Progenitor cell of endocrine pancreas (in vitro differentiated cells): ENCODE measurements at regions not wholly inside any gene's neighbourhood (a gene's known extent, or its start where the extent isn't known, plus 50 kb on each side); places are given as distances from the start of the nearest gene placed in this dataset.
"Not testable (repeated sequence)": the region's sequence is repeated elsewhere in the genome, so short reads cannot be mapped to it uniquely, and the experiment has no call there.

ENCODE experiments used
- DNase-seq: peaks from one replicate; pipeline ENCODE4 v3.0.0; 2021; ENCODE audit warnings: low spot score; ENCODE audit not compliant: unreplicated experiment
- H3K27ac Mint-ChIP-seq: 2 replicates; pipeline ENCODE4 v1.8.0; 2021; ENCODE audit warnings: mild to moderate bottlenecking, moderate library complexity, mixed read lengths
- H3K27me3 Mint-ChIP-seq: 2 replicates; pipeline ENCODE4 v1.8.0; 2021; ENCODE audit warnings: mixed read lengths
- H3K36me3 Mint-ChIP-seq: 2 replicates; pipeline ENCODE4 v1.8.0; 2022; ENCODE audit warnings: mixed read lengths; ENCODE audit not compliant: insufficient read depth
- H3K4me1 Mint-ChIP-seq: 2 replicates; pipeline ENCODE4 v1.8.0; 2021; ENCODE audit warnings: low read depth, mixed read lengths
- H3K4me3 Mint-ChIP-seq: 2 replicates; pipeline ENCODE4 v1.8.0; 2021; ENCODE audit warnings: low read depth, mild to moderate bottlenecking, moderate library complexity, mixed read lengths
- H3K9me3 Mint-ChIP-seq: 2 replicates; pipeline ENCODE4 v1.8.0; 2021; ENCODE audit warnings: low read depth, mixed read lengths
- CTCF ChIP-seq: fragments of 200-600 bp; sonication (generic); IDR thresholded peaks from one replicate; pipeline ENCODE4 v1.5.0; 2021; ENCODE audit warnings: antibody characterized with exemption, mild to moderate bottlenecking; ENCODE audit not compliant: unreplicated experiment

- no peaks in the 10 kb centered on the region for H3K4me1 Mint-ChIP-seq
- no peak overlapping the region for H3K4me3 Mint-ChIP-seq
- no peaks in the 10 kb centered on the region for H3K27me3 Mint-ChIP-seq
- no peak overlapping the region for H3K27ac Mint-ChIP-seq
- TF ChIP-seq CTCF = no peak
- DNase-seq = no peak
- no peaks in the 10 kb centered on the region for H3K9me3 Mint-ChIP-seq
- H3K36me3 Mint-ChIP-seq = no peaks in the 10 kb centered on the region
Measured at GRCh38 chr6:78533426-78533825, 333.9 kb upstream of the IRAK1BP1 start.

DNA sequence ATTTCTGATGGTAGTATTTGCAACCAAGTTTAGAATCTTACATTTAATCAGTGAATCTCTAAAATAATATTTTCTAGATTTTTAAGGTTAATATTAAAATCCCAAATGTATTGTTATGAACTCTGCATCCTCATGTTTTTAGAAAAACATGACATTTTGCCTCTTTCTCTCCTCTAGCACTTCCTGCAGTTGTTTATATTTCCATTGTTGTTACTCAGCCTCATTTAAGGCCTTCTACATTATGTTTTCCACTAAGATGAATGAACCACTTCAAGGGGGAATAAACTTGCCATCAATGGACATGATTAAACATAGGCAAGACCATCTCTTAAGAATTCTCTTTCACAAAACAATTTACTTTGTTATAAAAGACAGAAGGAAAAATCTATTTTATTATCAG lies 333.5 kb upstream of the IRAK1BP1 start:
- no peak overlapping the region for H3K27ac Mint-ChIP-seq
- no peaks in the 10 kb centered on the region for H3K36me3 Mint-ChIP-seq
- H3K4me3 Mint-ChIP-seq = no peak overlapping the region
- H3K9me3 Mint-ChIP-seq = no peaks in the 10 kb centered on the region
- no peak for DNase-seq
- no peaks in the 10 kb centered on the region for H3K4me1 Mint-ChIP-seq
- no peak for TF ChIP-seq CTCF
- no peaks in the 10 kb centered on the region for H3K27me3 Mint-ChIP-seq

GRCh38 chr6:78538002-78538401 lies 329.3 kb upstream of the IRAK1BP1 start:
- Mint-ChIP-seq H3K27ac (no peak overlapping the region), H3K27me3 (no peaks in the 10 kb centered on the region), H3K4me3 (no peak overlapping the region), H3K36me3 (no peaks in the 10 kb centered on the region), H3K9me3 (no peaks in the 10 kb centered on the region), H3K4me1 (no peaks in the 10 kb centered on the region)
- TF ChIP-seq CTCF = no peak
- DNase-seq = no peak

- H3K4me3 Mint-ChIP-seq, H3K36me3 Mint-ChIP-seq, H3K4me1 Mint-ChIP-seq, H3K27ac Mint-ChIP-seq, H3K9me3 Mint-ChIP-seq, DNase-seq, H3K27me3 Mint-ChIP-seq: not testable (repeated sequence)
Measured at GRCh38 chr6:78547636-78548035, 319.7 kb upstream of the IRAK1BP1 start.

DNA sequence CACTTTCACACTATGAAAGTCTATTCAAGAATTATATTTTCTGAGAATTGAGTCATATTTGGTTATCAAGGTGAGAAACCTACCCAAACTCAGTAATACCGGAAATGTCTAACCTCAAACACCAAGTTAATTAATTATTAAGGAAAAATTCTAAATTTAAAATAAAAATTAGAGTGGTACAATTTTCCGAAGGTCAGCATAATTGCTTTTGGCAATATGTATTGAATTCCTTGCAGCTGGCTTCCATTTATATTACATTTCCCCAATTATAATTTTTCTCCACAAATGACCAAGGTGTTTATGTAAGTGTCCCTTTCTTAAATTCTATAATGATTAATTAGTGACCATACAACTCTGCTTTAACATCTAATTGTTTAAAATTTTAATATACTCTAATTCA lies 316.0 kb upstream of the IRAK1BP1 start:
- H3K27me3 Mint-ChIP-seq = no peaks in the 10 kb centered on the region
- no peak for TF ChIP-seq CTCF
- DNase-seq = no peak
- no peaks in the 10 kb centered on the region for H3K36me3 Mint-ChIP-seq
- peaks cover 27% of the 10 kb centered on the region for H3K9me3 Mint-ChIP-seq
- H3K4me3 Mint-ChIP-seq = no peak overlapping the region
- no peaks in the 10 kb centered on the region for H3K4me1 Mint-ChIP-seq
- no peak overlapping the region for H3K27ac Mint-ChIP-seq

DNA sequence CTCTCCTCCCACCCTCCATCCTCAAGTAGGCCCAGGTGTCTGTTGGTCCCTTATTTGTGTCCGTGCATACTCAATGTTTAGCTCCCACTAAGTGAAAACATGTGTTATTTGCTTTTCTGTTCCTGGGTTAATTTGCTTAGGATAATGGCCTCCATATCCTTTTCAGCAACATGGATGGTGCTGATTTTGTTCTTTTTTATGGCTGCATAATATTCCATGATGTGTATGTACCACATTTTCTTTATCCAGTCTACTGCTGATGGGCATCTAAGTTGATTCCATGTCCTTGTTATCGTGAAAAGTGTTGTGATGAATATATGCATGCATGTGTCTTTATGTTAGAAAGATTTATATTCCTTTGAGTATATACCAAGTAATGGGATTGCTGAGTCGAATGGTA lies 314.9 kb upstream of the IRAK1BP1 start:
- no peaks in the 10 kb centered on the region for H3K4me1 Mint-ChIP-seq
- DNase-seq = no peak
- no peak overlapping the region for H3K27ac Mint-ChIP-seq
- H3K4me3 Mint-ChIP-seq = no peak overlapping the region
- H3K36me3 Mint-ChIP-seq = no peaks in the 10 kb centered on the region
- no peaks in the 10 kb centered on the region for H3K27me3 Mint-ChIP-seq
- H3K9me3 Mint-ChIP-seq = peaks cover 34% of the 10 kb centered on the region
- TF ChIP-seq CTCF = no peak
